Right atrium auricular region (tissue), 2 donors: ENCODE measurements at regions not wholly inside any gene's neighbourhood (a gene's known extent, or its start where the extent isn't known, plus 50 kb on each side); places are given as distances from the start of the nearest gene placed in this dataset.

Experiments used
- DNase-seq: peaks from one replicate; pipeline ENCODE4 v3.0.0-alpha.2; 2019; ENCODE audit warnings: low spot score
- H3K27ac ChIP-seq, 2 donors: fragments of 200-600 bp; sonication (generic); 1 replicate in 1 of 2; 2 replicates in 1 of 2; pipeline ENCODE4 v1.5.1; 2016 to 2019
- H3K27me3 ChIP-seq, 2 donors: fragments of 200-600 bp; sonication (generic); one replicate each; pipeline versions ENCODE4 v1.5.1 to v1.6.0; 2017 to 2019
- H3K36me3 ChIP-seq: fragments of 200-600 bp; sonication (generic); one replicate; pipeline ENCODE4 v1.5.1; 2016
- H3K4me1 ChIP-seq, 2 donors: fragments of 200-600 bp; sonication (generic); one replicate each; pipeline versions ENCODE4 v1.5.1 to v1.6.0; 2017 to 2019
- H3K4me3 ChIP-seq, 2 donors: fragments of 200-600 bp; sonication (generic); 1 replicate in 1 of 2; 2 replicates in 1 of 2; pipeline ENCODE4 v1.5.1; 2017 to 2019; ENCODE audit warnings: mild to moderate bottlenecking in 1 of 2, moderate library complexity in 1 of 2
- H3K9me3 ChIP-seq, 2 donors: fragments of 200-600 bp; sonication (generic); one replicate each; pipeline ENCODE4 v1.5.1; 2019
- CTCF ChIP-seq, 2 donors: fragments of 200-600 bp; sonication (generic); IDR thresholded peaks; one replicate each; pipeline ENCODE4 v1.5.1; 2019; ENCODE audit warnings: antibody characterized with exemption in 2 of 2

GRCh38 chr16:82405736-82406135 is 221.0 kb upstream of the CDH13 start:
- TF ChIP-seq CTCF (IDR thresholded peaks at IDR 0.05), result no peak
- H3K27me3 ChIP-seq, result no peaks in the 10 kb centered on the region
- H3K36me3 ChIP-seq, result no peaks in the 10 kb centered on the region
- H3K4me1 ChIP-seq, result no peaks in the 10 kb centered on the region
- DNase-seq, result no peak
- H3K27ac ChIP-seq, result no peak overlapping the region
- H3K4me3 ChIP-seq, result no peak overlapping the region
- H3K9me3 ChIP-seq, result no peaks in the 10 kb centered on the region

- no peak overlapping the region for H3K27ac ChIP-seq
- H3K4me1 ChIP-seq, result no peaks in the 10 kb centered on the region
- H3K4me3 ChIP-seq, result no peak overlapping the region
- no peaks in the 10 kb centered on the region for H3K36me3 ChIP-seq
- no peaks in the 10 kb centered on the region for H3K27me3 ChIP-seq
- no peaks in the 10 kb centered on the region for H3K9me3 ChIP-seq
- no peak for TF ChIP-seq CTCF (IDR thresholded peaks at IDR 0.05)
- DNase-seq, result no peak
Observed at GRCh38 chr16:82404586-82405315, 222.0 kb upstream of the CDH13 start.

- Histone ChIP-seq H3K9me3 (peaks cover 0 to 6% of the 10 kb centered on the region in 2 donors), H3K27me3 (no peaks in the 10 kb centered on the region), H3K4me1 (no peaks in the 10 kb centered on the region), H3K27ac (no peak overlapping the region), H3K36me3 (no peaks in the 10 kb centered on the region), H3K4me3 (no peak overlapping the region)
- no peak for DNase-seq
- no peak for TF ChIP-seq CTCF (IDR thresholded peaks at IDR 0.05)
Observed at GRCh38 chr16:82402665-82403218, 224.0 kb upstream of the CDH13 start.

- H3K27me3 ChIP-seq, result no peaks in the 10 kb centered on the region
- no peak for TF ChIP-seq CTCF (IDR thresholded peaks at IDR 0.05)
- H3K4me1 ChIP-seq, result no peaks in the 10 kb centered on the region
Observed at GRCh38 chr16:82400046-82400445, 226.7 kb upstream of the CDH13 start.

GRCh38 chr16:82396509-82396908 is 226.5 kb upstream of the MPHOSPH6 start:
- Histone ChIP-seq H3K27ac (no peak overlapping the region), H3K4me3 (no peak overlapping the region), H3K36me3 (no peaks in the 10 kb centered on the region), H3K27me3 (no peaks in the 10 kb centered on the region), H3K9me3 (peaks cover 0 to 6% of the 10 kb centered on the region in 2 donors), H3K4me1 (no peaks in the 10 kb centered on the region)
- no peak for DNase-seq
- no peak for TF ChIP-seq CTCF (IDR thresholded peaks at IDR 0.05)

More at GRCh38 chr16:82400046-82400445, 226.7 kb upstream of the CDH13 start:
- H3K36me3 ChIP-seq, result no peaks in the 10 kb centered on the region
- H3K4me3 ChIP-seq, result no peak overlapping the region
- peaks cover 0 to 6% of the 10 kb centered on the region in 2 donors for H3K9me3 ChIP-seq
- H3K27ac ChIP-seq, result no peak overlapping the region
- no peak for DNase-seq
